GM12873 (cell line): ENCODE measurements at regions not wholly inside any gene's neighbourhood (a gene's known extent, or its start where the extent isn't known, plus 50 kb on each side); places are given as distances from the start of the nearest gene placed in this dataset.

ENCODE experiments used
- TF ChIP-seq, protein P1 (sequence below): IDR thresholded peaks from 2 replicates; pipeline ENCODE4 v1.5.1; 2012; ENCODE audit warnings: low read depth, mild to moderate bottlenecking, moderate library complexity, low read length, control low read depth; ENCODE audit not compliant: insufficient read depth; ENCODE audit errors: missing control alignments

- TF ChIP-seq, protein P1, sequence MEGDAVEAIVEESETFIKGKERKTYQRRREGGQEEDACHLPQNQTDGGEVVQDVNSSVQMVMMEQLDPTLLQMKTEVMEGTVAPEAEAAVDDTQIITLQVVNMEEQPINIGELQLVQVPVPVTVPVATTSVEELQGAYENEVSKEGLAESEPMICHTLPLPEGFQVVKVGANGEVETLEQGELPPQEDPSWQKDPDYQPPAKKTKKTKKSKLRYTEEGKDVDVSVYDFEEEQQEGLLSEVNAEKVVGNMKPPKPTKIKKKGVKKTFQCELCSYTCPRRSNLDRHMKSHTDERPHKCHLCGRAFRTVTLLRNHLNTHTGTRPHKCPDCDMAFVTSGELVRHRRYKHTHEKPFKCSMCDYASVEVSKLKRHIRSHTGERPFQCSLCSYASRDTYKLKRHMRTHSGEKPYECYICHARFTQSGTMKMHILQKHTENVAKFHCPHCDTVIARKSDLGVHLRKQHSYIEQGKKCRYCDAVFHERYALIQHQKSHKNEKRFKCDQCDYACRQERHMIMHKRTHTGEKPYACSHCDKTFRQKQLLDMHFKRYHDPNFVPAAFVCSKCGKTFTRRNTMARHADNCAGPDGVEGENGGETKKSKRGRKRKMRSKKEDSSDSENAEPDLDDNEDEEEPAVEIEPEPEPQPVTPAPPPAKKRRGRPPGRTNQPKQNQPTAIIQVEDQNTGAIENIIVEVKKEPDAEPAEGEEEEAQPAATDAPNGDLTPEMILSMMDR = no peak
Measured at GRCh38 chr11:106167085-106167484, 89.6 kb downstream of the AASDHPPT start.

DNA sequence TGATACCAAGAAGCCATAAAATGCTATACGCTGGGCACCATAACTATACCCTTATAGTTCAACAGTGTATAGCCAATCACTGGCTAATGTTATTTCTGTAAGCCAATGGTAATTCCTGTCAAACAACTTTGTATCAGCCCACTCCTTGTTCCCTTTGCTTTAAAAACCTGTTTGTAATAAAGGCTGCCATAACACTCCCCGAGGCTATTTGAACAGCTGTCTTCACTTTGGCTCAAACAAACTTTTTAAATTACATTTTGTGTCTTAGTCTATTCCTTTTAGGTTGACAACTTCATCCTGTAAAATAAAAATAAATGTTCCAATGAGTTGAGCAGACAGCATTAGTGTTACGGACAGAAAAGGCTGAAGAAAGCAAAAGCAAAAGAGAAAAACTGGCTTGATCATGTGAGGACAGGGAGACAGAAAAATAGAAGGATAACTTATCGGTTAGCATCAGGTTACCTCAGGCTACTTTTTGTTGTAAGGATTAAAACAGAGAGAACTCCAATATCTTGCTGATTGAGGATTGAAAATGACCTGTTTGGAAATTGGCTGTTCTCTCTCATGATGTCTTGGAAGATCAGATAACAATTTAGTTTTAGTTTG, 95.0 kb downstream of the AASDHPPT start:
- TF ChIP-seq, protein P1 = no peak

DNA sequence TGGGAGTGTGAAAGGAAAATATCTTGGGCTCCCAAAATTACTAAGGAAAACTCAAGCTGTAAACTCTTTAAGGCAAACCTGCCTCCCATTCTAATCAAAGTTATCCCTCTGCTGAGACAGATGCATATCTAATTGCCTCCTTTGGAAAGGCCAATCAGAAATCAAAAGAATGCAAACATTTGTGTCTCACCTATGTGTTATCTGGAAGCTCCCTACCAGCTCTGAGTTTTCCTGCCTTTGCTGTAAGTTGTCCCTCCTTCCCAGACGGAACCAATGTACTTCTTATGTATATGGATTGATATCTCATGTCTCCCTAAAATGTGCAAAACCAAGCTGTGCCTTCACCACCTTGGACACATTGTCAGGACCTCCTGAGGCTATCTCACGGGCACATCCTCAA, 95.8 kb downstream of the AASDHPPT start:
- TF ChIP-seq, protein P1 = no peak

- TF ChIP-seq, protein P1 = no peak
Measured at GRCh38 chr11:106176817-106177216, 99.4 kb downstream of the AASDHPPT start.

GRCh38 chr11:106177311-106177710, 99.8 kb downstream of the AASDHPPT start:
- TF ChIP-seq, protein P1 = no peak

- TF ChIP-seq, protein P1 = no peak
Measured at GRCh38 chr11:106178361-106178760, 100.9 kb downstream of the AASDHPPT start.

GRCh38 chr11:106179048-106179447, 101.6 kb downstream of the AASDHPPT start:
- TF ChIP-seq, protein P1 = no peak
